ENCODE measurements at regions not wholly inside any gene's neighbourhood (a gene's known extent, or its start where the extent isn't known, plus 50 kb on each side); places are given as distances from the start of the nearest gene placed in this dataset.

GRCh38 chr14:26217778-26218177 is 380.1 kb downstream of the NOVA1 start:
- in situ Hi-C loops (cut with HindIII; ENCODE audit: low pct_unique_long_range_greater_than_20kb, low sequenced_read_pairs), result no loop called here

GRCh38 chr14:26216786-26217185 is 381.0 kb downstream of the NOVA1 start:
- DNase-seq (ENCODE audit: low read depth), result no peak
- in situ Hi-C loops (cut with HindIII; ENCODE audit: low pct_unique_long_range_greater_than_20kb, low sequenced_read_pairs), result no loop called here

More at GRCh38 chr14:26217778-26218177, 380.1 kb downstream of the NOVA1 start:
- DNase-seq (ENCODE audit: low read depth), result no peak

DNA sequence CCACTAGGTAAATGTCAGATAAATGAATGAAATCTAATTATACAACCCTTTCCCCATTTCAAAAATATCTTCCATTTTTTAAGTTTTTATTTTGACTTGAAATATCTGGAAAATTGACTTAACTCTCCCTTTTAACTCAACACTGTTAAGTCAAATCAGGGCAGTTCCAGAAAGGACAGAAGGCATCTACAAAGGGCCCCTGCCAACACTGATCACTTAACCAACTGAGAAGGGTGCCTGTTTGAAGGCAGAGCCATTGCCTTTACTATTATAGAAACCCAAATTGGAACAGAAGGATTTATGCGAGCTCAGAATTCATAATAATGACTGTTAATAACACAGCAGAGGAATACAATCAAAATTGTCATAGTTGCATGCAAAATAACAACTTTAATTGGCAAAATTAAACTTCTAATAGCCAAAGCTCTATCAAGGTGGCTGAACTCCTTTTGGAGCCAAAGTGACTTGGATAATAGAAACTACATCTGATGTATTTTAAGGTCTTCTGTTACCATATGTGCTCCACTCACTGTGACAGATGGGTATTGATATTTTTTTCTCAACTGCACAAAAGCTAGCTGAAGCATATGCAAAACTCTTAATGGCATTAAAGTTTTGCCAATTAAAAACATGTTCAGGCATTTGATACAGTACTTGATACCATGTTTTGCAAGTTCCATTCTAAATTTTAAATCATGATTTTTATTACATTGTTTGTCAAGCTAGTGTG is 383.8 kb downstream of the NOVA1 start:
- DNase-seq (ENCODE audit: low read depth), result no peak
- in situ Hi-C loops (cut with HindIII; ENCODE audit: low pct_unique_long_range_greater_than_20kb, low sequenced_read_pairs), result no loop called here

DNA sequence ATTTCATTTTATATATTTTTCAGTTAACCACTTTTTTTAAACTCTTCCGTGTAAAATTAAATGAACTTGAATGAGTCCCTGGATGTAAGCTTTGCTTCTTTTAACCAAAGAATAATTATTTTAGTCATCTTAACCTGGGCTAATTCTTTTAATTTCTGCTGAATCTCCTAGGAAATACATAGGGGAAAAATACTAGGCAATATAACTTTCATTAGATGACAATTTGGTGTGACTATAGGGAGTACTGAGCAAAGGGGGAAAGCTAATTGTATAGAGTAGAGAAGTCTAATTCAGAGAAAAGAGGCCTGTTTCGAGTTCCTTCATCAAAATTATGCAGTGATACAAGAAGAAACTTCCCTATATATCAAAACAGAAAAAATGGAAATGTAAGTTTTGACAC is 388.1 kb downstream of the NOVA1 start:
- in situ Hi-C loops (cut with HindIII; ENCODE audit: low pct_unique_long_range_greater_than_20kb, low sequenced_read_pairs), result no loop called here
- DNase-seq (ENCODE audit: low read depth), result no peak

DNA sequence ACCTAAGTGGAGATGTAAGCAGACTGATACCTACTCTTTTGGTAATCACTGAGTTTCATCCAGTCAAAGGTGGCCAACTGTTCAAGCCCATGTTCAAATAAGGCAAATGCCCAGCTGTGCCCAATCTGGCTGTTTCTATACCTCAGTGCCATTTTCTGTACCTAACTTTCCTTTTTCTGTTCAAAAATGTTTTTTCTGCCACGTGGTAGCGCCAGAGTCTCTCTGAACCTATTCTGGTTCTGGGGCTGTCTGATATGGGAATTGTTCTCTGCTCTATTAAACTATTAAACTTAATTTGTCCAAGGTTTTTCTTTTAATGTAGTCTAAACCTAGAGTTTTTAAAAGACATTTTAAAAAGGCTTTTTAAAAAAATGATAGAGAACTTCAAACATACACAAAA is 391.2 kb downstream of the NOVA1 start:
- in situ Hi-C loops (cut with HindIII; ENCODE audit: low pct_unique_long_range_greater_than_20kb, low sequenced_read_pairs), result no loop called here
- no peak for DNase-seq (ENCODE audit: low read depth)

DNA sequence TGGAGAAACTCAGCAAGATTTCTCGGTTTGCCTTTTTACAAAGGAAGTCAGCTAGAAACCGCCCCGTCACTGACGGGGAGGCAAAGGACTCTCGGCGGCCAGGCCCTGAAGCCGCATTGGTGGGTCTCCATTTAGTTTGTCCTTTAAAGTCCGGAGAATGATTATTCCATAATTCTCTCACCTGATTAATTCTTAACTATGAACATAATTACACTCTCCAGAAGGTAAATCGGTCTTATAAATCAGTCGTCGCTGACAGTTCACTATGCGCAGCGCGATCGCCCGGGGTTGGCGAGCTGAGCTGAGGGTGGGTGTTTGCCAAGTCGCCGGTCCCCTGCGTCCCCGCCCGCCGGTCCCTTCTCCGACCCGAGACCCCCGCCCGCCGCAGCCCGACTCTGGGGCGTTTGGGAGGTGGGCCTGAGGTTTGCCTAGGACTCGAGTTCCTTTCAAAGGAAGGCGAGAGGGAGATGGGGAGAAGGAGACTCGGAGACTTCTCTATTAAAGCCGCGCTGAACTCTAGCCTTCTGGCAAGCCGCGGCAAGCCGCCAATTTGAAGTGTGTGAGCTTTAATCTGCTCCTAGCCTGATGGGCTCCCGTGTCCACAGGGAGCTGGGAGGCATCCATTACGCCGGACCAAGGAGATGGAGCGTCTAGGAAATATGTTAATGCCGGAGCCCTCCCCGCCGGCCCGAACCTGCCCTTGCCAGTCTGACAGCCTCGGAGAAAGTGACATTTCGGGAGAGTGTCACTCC is 392.9 kb downstream of the NOVA1 start:
- no peak for DNase-seq (ENCODE audit: low read depth)
- in situ Hi-C loops (cut with HindIII; ENCODE audit: low pct_unique_long_range_greater_than_20kb, low sequenced_read_pairs), result no loop called here

DNA sequence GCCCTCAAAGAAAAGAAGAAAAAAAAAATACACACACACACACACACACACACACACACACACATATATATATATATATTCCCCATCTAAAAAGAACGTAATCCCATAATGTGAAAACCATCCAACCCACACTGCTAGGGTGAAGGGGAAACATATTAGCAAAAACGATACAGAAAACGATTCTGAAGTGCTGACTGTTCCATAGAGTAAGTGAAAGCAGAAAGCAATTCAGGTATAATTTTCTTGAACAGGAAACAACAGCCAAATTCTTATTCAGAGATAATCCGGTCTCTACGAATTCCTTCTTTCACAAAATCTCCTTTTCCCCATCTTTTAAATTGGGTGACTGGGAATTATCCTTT is 393.5 kb downstream of the NOVA1 start:
- in situ Hi-C loops (cut with HindIII; ENCODE audit: low pct_unique_long_range_greater_than_20kb, low sequenced_read_pairs), result no loop called here
- no peak for DNase-seq (ENCODE audit: low read depth)

DNA sequence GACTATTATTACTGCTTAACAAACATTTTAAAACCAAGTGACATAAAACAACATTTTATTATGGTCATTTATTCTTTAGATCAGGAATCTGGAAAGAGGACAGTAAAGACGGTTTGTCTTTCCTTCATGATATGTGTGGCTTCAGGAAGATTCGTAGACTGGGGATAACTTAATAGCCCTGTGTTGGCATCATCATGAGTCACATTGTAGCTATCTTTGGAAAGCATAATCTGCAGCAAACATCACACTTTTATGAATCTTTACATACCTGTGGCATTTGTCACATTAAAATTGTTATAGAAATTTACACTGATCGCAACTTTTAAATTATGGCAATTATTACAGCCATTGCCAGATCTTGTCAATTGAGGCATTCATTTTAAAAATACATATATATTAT is 397.1 kb downstream of the NOVA1 start:
- no peak for DNase-seq (ENCODE audit: low read depth)
- in situ Hi-C loops (cut with HindIII; ENCODE audit: low pct_unique_long_range_greater_than_20kb, low sequenced_read_pairs), result no loop called here

- DNase-seq (ENCODE audit: low read depth), result peak; percentile 1
These were observed 398.1 kb downstream of the NOVA1 start for GRCh38 chr14:26199590-26200370.

GRCh38 chr14:26199096-26199495 is 398.7 kb downstream of the NOVA1 start:
- in situ Hi-C loops (cut with HindIII; ENCODE audit: low pct_unique_long_range_greater_than_20kb, low sequenced_read_pairs), result no loop called here

More at GRCh38 chr14:26199590-26200370, 398.1 kb downstream of the NOVA1 start:
- in situ Hi-C loops (cut with HindIII; ENCODE audit: low pct_unique_long_range_greater_than_20kb, low sequenced_read_pairs), result no loop called here

DNA sequence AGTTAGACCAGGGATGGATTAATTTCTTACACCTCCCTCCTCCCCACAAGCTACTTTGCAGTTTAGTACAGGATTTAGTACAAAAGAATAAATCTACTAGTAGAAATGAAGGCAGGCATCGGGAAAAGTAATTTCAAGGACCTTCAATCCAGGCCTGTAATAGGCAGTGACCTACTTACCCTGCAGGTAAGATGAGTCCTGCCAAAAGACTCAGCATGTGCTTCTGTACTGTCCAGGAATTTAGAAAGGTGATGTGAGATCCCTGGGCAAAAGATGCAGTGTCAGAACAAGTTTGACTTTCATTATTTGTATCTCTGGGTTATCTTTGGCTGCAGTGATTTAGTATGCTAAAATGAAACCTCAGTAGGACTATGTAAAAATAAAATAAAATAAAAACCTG is 403.0 kb downstream of the NOVA1 start:
- no peak for DNase-seq (ENCODE audit: low read depth)
- in situ Hi-C loops (cut with HindIII; ENCODE audit: low pct_unique_long_range_greater_than_20kb, low sequenced_read_pairs), result no loop called here

More at GRCh38 chr14:26199096-26199495, 398.7 kb downstream of the NOVA1 start:
- DNase-seq (ENCODE audit: low read depth), result no peak

GRCh38 chr14:26191671-26192070 is 406.2 kb downstream of the NOVA1 start:
- no peak for DNase-seq (ENCODE audit: low read depth)
- in situ Hi-C loops (cut with HindIII; ENCODE audit: low pct_unique_long_range_greater_than_20kb, low sequenced_read_pairs), result no loop called here

DNA sequence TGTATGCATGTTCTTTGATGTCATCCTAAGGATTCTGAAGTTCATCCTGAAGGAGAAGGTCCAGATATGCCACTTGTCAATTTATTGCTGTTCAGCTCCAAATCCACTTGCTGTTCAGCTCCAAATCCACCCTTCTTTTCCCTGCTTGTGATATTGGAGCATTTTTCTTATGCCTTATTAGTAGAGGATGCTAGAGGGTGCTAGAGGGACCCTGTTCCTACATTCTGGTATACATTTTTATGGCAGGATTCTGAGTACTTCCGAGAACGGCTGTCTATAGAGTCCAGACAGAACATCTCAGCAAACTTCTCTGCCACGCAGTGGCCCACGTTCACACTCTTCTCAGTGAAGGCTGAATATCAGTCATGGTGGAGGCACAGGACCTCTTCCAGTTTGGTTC is 406.7 kb downstream of the NOVA1 start:
- in situ Hi-C loops (cut with HindIII; ENCODE audit: low pct_unique_long_range_greater_than_20kb, low sequenced_read_pairs), result no loop called here
- DNase-seq (ENCODE audit: low read depth), result no peak

- in situ Hi-C loops (cut with HindIII; ENCODE audit: low pct_unique_long_range_greater_than_20kb, low sequenced_read_pairs), result no loop called here
- no peak for DNase-seq (ENCODE audit: low read depth)
These were observed 407.2 kb downstream of the NOVA1 start for GRCh38 chr14:26190646-26191045.

GRCh38 chr14:26187996-26188620 is 409.7 kb downstream of the NOVA1 start:
- DNase-seq (ENCODE audit: low read depth), result no peak
- in situ Hi-C loops (cut with HindIII; ENCODE audit: low pct_unique_long_range_greater_than_20kb, low sequenced_read_pairs), result no loop called here

DNA sequence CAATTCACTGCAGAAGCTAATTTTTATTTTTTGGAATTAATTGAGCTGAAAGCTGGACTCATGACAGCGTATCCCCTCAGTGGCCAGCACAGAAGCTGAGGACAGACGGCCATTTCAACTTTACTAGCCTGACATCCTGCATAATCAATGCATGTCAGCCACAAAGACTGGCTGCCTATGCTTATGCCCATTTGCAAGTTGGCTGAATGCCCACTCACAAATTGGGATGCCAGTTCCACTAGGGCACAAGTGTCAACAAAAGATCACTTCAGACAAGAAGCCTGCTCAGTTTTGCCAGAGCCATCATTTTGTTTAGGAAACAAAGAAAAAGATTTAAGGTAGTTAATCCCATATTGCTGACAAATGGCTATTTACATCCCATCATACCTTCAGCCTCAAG is 417.6 kb downstream of the NOVA1 start:
- no peak for DNase-seq (ENCODE audit: low read depth)
- in situ Hi-C loops (cut with HindIII; ENCODE audit: low pct_unique_long_range_greater_than_20kb, low sequenced_read_pairs), result no loop called here

- no peak for DNase-seq (ENCODE audit: low read depth)
- in situ Hi-C loops (cut with HindIII; ENCODE audit: low pct_unique_long_range_greater_than_20kb, low sequenced_read_pairs), result no loop called here
These were observed 422.2 kb downstream of the NOVA1 start for GRCh38 chr14:26175658-26176057.

GRCh38 chr14:26174395-26174794 is 423.4 kb downstream of the NOVA1 start:
- in situ Hi-C loops (cut with HindIII; ENCODE audit: low pct_unique_long_range_greater_than_20kb, low sequenced_read_pairs), result no loop called here
- DNase-seq (ENCODE audit: low read depth), result no peak
